HEK293 (cell line): ENCODE measurements at regions not wholly inside any gene's neighbourhood (a gene's known extent, or its start where the extent isn't known, plus 50 kb on each side); places are given as distances from the start of the nearest gene placed in this dataset.

Source experiments
- CTCF ChIA-PET: fragments of 350-600 bp; formaldehyde crosslinking; extraction: SDS; loops from one replicate; lab custom pipeline; 2021; ENCODE audit warnings: antibody characterized with exemption; lab: Yijun Ruan, JAX
- POLR2A ChIA-PET: fragments of 300-600 bp; formaldehyde crosslinking; extraction: SDS; loops from one replicate; lab custom pipeline; 2020; ENCODE audit warnings: antibody characterized with exemption, inconsistent platforms; lab: Yijun Ruan, JAX
- H3K27ac ChIP-seq: fragments of 200-500 bp; sonication (Bioruptor generic); 2 replicates; pipeline ENCODE4 v1.5.1; 2014; ENCODE audit warnings: low read depth, low read length, control low read depth, inconsistent platforms; ENCODE audit errors: extremely low read depth
- H3K36me3 ChIP-seq, 2 experiments: fragments of 200-500 bp in 1 of 2; sonication (Bioruptor generic) in 1 of 2; 1 replicate in 1 of 2; 2 replicates in 1 of 2; pipeline ENCODE4 v1.5.1; 2014 to 2017; ENCODE audit warnings: inconsistent platforms in 2 of 2, low read length in 2 of 2; ENCODE audit not compliant: control insufficient read depth in 2 of 2, insufficient read depth in 1 of 2
- H3K4me1 ChIP-seq: fragments of 200-500 bp; sonication (Bioruptor generic); 2 replicates; pipeline ENCODE4 v1.5.1; 2014; ENCODE audit warnings: mild to moderate bottlenecking, low read length, inconsistent platforms; ENCODE audit not compliant: control insufficient read depth, insufficient read depth
- H3K4me3 ChIP-seq: 2 replicates; pipeline ENCODE4 v1.5.1; 2011; ENCODE audit warnings: low read depth, mild to moderate bottlenecking, control low read depth, low read length, moderate library complexity
- H3K9me3 ChIP-seq: fragments of 200-500 bp; sonication (Bioruptor generic); 2 replicates; pipeline ENCODE4 v1.5.1; 2014; ENCODE audit warnings: low read depth, low read length, inconsistent platforms; ENCODE audit not compliant: control insufficient read depth, insufficient read depth
- ELK4 ChIP-seq: IDR thresholded peaks from 2 replicates; pipeline ENCODE4 v1.6.1; 2011; ENCODE audit warnings: mild to moderate bottlenecking, low read depth, low read length, borderline replicate concordance
- SALL2 ChIP-seq: fragments of 450-650 bp; formaldehyde crosslinking; IDR thresholded peaks from 2 replicates; pipeline ENCODE4 v1.5.0; 2017; ENCODE audit warnings: missing biosample characterization, mild to moderate bottlenecking, missing genetic modification characterization, borderline replicate concordance
- SCRT1 ChIP-seq: fragments of 450-650 bp; formaldehyde crosslinking; IDR thresholded peaks from 2 replicates; pipeline ENCODE4 v1.5.1; 2016; ENCODE audit warnings: missing biosample characterization, missing genetic modification characterization, borderline replicate concordance
- ZBTB17 ChIP-seq: fragments of 450-650 bp; formaldehyde crosslinking; IDR thresholded peaks from 2 replicates; pipeline ENCODE4 v1.5.1; 2016; ENCODE audit warnings: missing biosample characterization, missing genetic modification characterization
- ZIC2 ChIP-seq: fragments of 450-650 bp; formaldehyde crosslinking; IDR thresholded peaks from 2 replicates; pipeline ENCODE4 v1.5.1; 2016; ENCODE audit warnings: missing biosample characterization, missing genetic modification characterization
- ZNF121 ChIP-seq: fragments of 450-650 bp; formaldehyde crosslinking; IDR thresholded peaks from 2 replicates; pipeline ENCODE4 v1.5.1; 2016; ENCODE audit warnings: missing biosample characterization, missing genetic modification characterization
- ZNF146 ChIP-seq: fragments of 450-650 bp; formaldehyde crosslinking; IDR thresholded peaks from 2 replicates; pipeline ENCODE4 v1.5.1; 2016; ENCODE audit warnings: missing biosample characterization, missing genetic modification characterization
- ZNF174 ChIP-seq: fragments of 450-650 bp; formaldehyde crosslinking; IDR thresholded peaks from 2 replicates; pipeline ENCODE4 v1.5.0; 2017; ENCODE audit warnings: missing biosample characterization, mild to moderate bottlenecking, missing genetic modification characterization
- ZNF324 ChIP-seq: fragments of 450-650 bp; formaldehyde crosslinking; IDR thresholded peaks from 2 replicates; pipeline ENCODE4 v1.5.1; 2016; ENCODE audit warnings: missing biosample characterization, missing genetic modification characterization
- ZNF341 ChIP-seq: fragments of 450-650 bp; formaldehyde crosslinking; IDR thresholded peaks from 2 replicates; pipeline ENCODE4; 2016; ENCODE audit warnings: low read depth, missing biosample characterization, missing genetic modification characterization
- ZNF354C ChIP-seq: fragments of 450-650 bp; formaldehyde crosslinking; IDR thresholded peaks from 2 replicates; pipeline ENCODE4 v1.5.1; 2016; ENCODE audit warnings: missing biosample characterization, missing genetic modification characterization, low read depth, borderline replicate concordance
- ZNF394 ChIP-seq: fragments of 450-650 bp; formaldehyde crosslinking; IDR thresholded peaks from 2 replicates; pipeline ENCODE4 v1.5.1; 2016; ENCODE audit warnings: missing biosample characterization, missing genetic modification characterization, mild to moderate bottlenecking, moderate library complexity, borderline replicate concordance
- ZNF530 ChIP-seq: fragments of 450-650 bp; formaldehyde crosslinking; IDR thresholded peaks from 2 replicates; pipeline ENCODE4 v1.5.1; 2016; ENCODE audit warnings: low read depth, missing biosample characterization, missing genetic modification characterization
- ZNF544 ChIP-seq: fragments of 450-650 bp; formaldehyde crosslinking; IDR thresholded peaks from 2 replicates; pipeline ENCODE4 v1.5.0; 2017; ENCODE audit warnings: missing biosample characterization, missing genetic modification characterization
- ZNF548 ChIP-seq: fragments of 450-650 bp; formaldehyde crosslinking; IDR thresholded peaks from 2 replicates; pipeline ENCODE4 v1.5.1; 2016; ENCODE audit warnings: missing biosample characterization, missing genetic modification characterization
- ZNF549 ChIP-seq: fragments of 450-650 bp; IDR thresholded peaks from 2 replicates; pipeline ENCODE4 v1.5.1; 2018; ENCODE audit warnings: missing biosample characterization, missing genetic modification characterization, mild to moderate bottlenecking, inconsistent platforms, moderate library complexity
- ZNF629 ChIP-seq: fragments of 450-650 bp; formaldehyde crosslinking; IDR thresholded peaks from 2 replicates; pipeline ENCODE4 v1.5.1; 2017; ENCODE audit warnings: missing biosample characterization, missing genetic modification characterization
- ZNF658 ChIP-seq: fragments of 450-650 bp; formaldehyde crosslinking; IDR thresholded peaks from 2 replicates; pipeline ENCODE4; 2016; ENCODE audit warnings: missing biosample characterization, missing genetic modification characterization
- ZNF670 ChIP-seq: fragments of 450-650 bp; formaldehyde crosslinking; IDR thresholded peaks from 2 replicates; pipeline ENCODE4 v1.5.1; 2016; ENCODE audit warnings: missing biosample characterization, missing genetic modification characterization, low read depth
- ZNF747 ChIP-seq: fragments of 450-650 bp; formaldehyde crosslinking; IDR thresholded peaks from 2 replicates; pipeline ENCODE4 v1.5.1; 2016; ENCODE audit warnings: missing biosample characterization, missing genetic modification characterization
- ZSCAN18 ChIP-seq: fragments of 450-650 bp; formaldehyde crosslinking; IDR thresholded peaks from 2 replicates; pipeline ENCODE4 v1.5.1; 2016; ENCODE audit warnings: missing biosample characterization, missing genetic modification characterization
- ZSCAN4 ChIP-seq: fragments of 450-650 bp; formaldehyde crosslinking; IDR thresholded peaks from 2 replicates; pipeline ENCODE4 v1.5.1; 2017; ENCODE audit warnings: missing biosample characterization, missing genetic modification characterization
- TF ChIP-seq, protein P1 (sequence below): fragments of 450-650 bp; IDR thresholded peaks from 2 replicates; pipeline ENCODE4 v1.5.1; 2018; ENCODE audit warnings: missing biosample characterization, missing genetic modification characterization
- TF ChIP-seq, protein P2 (sequence below): fragments of 450-650 bp; formaldehyde crosslinking; conservative IDR thresholded peaks from 2 replicates; pipeline ENCODE4 v1.5.1; 2016; ENCODE audit warnings: low read depth, missing biosample characterization, missing genetic modification characterization

GRCh38 chr20:4609511-4609910, 76.7 kb upstream of the PRNP start:
- TF ChIP-seq, protein P1, sequence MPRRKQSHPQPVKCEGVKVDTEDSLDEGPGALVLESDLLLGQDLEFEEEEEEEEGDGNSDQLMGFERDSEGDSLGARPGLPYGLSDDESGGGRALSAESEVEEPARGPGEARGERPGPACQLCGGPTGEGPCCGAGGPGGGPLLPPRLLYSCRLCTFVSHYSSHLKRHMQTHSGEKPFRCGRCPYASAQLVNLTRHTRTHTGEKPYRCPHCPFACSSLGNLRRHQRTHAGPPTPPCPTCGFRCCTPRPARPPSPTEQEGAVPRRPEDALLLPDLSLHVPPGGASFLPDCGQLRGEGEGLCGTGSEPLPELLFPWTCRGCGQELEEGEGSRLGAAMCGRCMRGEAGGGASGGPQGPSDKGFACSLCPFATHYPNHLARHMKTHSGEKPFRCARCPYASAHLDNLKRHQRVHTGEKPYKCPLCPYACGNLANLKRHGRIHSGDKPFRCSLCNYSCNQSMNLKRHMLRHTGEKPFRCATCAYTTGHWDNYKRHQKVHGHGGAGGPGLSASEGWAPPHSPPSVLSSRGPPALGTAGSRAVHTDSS (tag by site-specific recombination) = no peak
- TF ChIP-seq ZNF174 (tag by site-specific recombination) = no peak
- no peak for TF ChIP-seq ZNF530
- TF ChIP-seq ZSCAN18 (tag by site-specific recombination) = no peak
- TF ChIP-seq ZIC2 (tag by site-specific recombination) = no peak
- no peak for TF ChIP-seq ZSCAN4 (tag by site-specific recombination)
- TF ChIP-seq ZNF544 (tag by site-specific recombination) = no peak
- TF ChIP-seq, protein P2, sequence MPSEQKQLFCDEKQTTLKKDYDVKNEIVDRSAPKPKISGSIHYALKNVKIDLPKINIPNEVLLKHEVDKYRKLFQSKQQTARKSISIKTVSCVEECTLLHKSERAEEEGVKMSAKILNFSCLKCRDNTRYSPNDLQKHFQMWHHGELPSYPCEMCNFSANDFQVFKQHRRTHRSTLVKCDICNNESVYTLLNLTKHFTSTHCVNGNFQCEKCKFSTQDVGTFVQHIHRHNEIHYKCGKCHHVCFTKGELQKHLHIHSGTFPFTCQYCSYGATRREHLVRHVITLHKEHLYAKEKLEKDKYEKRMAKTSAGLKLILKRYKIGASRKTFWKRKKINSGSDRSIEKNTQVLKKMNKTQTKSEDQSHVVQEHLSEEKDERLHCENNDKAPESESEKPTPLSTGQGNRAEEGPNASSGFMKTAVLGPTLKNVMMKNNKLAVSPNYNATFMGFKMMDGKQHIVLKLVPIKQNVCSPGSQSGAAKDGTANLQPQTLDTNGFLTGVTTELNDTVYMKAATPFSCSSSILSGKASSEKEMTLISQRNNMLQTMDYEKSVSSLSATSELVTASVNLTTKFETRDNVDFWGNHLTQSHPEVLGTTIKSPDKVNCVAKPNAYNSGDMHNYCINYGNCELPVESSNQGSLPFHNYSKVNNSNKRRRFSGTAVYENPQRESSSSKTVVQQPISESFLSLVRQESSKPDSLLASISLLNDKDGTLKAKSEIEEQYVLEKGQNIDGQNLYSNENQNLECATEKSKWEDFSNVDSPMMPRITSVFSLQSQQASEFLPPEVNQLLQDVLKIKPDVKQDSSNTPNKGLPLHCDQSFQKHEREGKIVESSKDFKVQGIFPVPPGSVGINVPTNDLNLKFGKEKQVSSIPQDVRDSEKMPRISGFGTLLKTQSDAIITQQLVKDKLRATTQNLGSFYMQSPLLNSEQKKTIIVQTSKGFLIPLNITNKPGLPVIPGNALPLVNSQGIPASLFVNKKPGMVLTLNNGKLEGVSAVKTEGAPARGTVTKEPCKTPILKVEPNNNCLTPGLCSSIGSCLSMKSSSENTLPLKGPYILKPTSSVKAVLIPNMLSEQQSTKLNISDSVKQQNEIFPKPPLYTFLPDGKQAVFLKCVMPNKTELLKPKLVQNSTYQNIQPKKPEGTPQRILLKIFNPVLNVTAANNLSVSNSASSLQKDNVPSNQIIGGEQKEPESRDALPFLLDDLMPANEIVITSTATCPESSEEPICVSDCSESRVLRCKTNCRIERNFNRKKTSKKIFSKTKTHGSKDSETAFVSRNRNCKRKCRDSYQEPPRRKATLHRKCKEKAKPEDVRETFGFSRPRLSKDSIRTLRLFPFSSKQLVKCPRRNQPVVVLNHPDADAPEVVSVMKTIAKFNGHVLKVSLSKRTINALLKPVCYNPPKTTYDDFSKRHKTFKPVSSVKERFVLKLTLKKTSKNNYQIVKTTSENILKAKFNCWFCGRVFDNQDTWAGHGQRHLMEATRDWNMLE (tag by site-specific recombination) = no peak
- TF ChIP-seq ZNF121 (tag by site-specific recombination) = no peak
- no peak for TF ChIP-seq SCRT1 (tag by site-specific recombination)
- no peak for TF ChIP-seq ZNF629 (tag by site-specific recombination)
- no peak for TF ChIP-seq ZNF146 (tag by site-specific recombination)
- TF ChIP-seq ZNF394 = no peak
- no peak for TF ChIP-seq SALL2 (tag by site-specific recombination)
- no peak for TF ChIP-seq ZNF658 (tag by site-specific recombination)
- TF ChIP-seq ZNF549 = no peak
- ChIA-PET CTCF (interaction anchor here (1.6 to 5.7 kb wide), 3 partner anchors 111 to 491 kb away, joined by 6 to 24 read pairs (median 12); no protein-coding TSS in a partner anchor), POLR2A (interaction anchor here (0.6 kb wide), 1 partner anchor 110 kb away, joined by 3 read pairs; no protein-coding TSS in a partner anchor)
- Histone ChIP-seq H3K4me3 (no peak overlapping the region), H3K4me1 (peaks cover 16% of the 10 kb centered on the region), H3K27ac (no peak overlapping the region), H3K9me3 (no peaks in the 10 kb centered on the region), H3K36me3 (no peaks in the 10 kb centered on the region)

DNA sequence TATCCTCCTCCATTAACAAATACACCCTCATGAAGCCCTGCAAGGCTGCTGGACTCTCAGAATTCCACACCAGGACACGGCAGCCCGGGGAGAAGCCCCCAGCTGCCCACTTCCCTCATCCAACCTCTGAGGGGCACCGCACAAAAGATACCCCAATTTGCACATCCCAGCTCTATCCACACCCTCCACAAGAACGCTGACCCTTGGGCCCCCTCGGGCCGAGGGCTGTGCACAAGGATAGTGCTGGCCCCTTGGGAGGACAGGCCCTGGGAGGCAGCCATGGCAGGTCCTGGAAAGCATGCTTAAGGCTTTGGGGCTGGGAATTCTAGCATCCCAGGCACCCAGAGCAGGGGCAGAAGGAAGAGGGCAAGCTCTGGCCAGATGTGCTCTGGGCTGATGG, 77.4 kb upstream of the PRNP start:
- Histone ChIP-seq H3K9me3 (no peaks in the 10 kb centered on the region), H3K36me3 (no peaks in the 10 kb centered on the region), H3K27ac (no peak overlapping the region), H3K4me3 (no peak overlapping the region), H3K4me1 (peaks cover 20% of the 10 kb centered on the region)
- POLR2A ChIA-PET = interaction anchor here (0.6 kb wide), 1 partner anchor 111 kb away, joined by 3 read pairs; no protein-coding TSS in a partner anchor
- CTCF ChIA-PET = interaction anchor here (0.6 to 5.7 kb wide), 7 partner anchors 109 to 919 kb away, joined by 3 to 24 read pairs (median 6); no protein-coding TSS in a partner anchor
- no peak for TF ChIP-seq ZNF354C
- no peak for TF ChIP-seq ZNF341
- TF ChIP-seq ZNF670 (tag by site-specific recombination) = no peak
- no peak for TF ChIP-seq ZNF548
- no peak for TF ChIP-seq ZBTB17 (tag by site-specific recombination)
- TF ChIP-seq ELK4 = no peak
- no peak for TF ChIP-seq ZNF747 (tag by site-specific recombination)
- no peak for TF ChIP-seq ZNF324 (tag by site-specific recombination)
